ENCODE measurements at regions not wholly inside any gene's neighbourhood (a gene's known extent, or its start where the extent isn't known, plus 50 kb on each side); places are given as distances from the start of the nearest gene placed in this dataset.

GRCh38 chr18:46310675-46311345 is 206.6 kb downstream of the HAUS1 start (continued):
- no peak for TF ChIP-seq THAP7 (CRISPR knock-in tag; IDR thresholded peaks at IDR 0.05)
- no peak for TF ChIP-seq NRF1 (conservative IDR thresholded peaks at IDR 0.05 in 1 of 2, IDR thresholded peaks at IDR 0.05 in 1 of 2)
- TF ChIP-seq NONO (IDR thresholded peaks at IDR 0.05; ENCODE audit: low read depth in 2 of 2, low read length in 1 of 2): no peak
- no peak for TF ChIP-seq NEUROD1 (IDR thresholded peaks at IDR 0.05; ENCODE audit: borderline replicate concordance, low read depth, low read length, partially characterized antibody)
- TF ChIP-seq PTBP1 (IDR thresholded peaks at IDR 0.05; ENCODE audit: low read depth, low read length): no peak

DNA sequence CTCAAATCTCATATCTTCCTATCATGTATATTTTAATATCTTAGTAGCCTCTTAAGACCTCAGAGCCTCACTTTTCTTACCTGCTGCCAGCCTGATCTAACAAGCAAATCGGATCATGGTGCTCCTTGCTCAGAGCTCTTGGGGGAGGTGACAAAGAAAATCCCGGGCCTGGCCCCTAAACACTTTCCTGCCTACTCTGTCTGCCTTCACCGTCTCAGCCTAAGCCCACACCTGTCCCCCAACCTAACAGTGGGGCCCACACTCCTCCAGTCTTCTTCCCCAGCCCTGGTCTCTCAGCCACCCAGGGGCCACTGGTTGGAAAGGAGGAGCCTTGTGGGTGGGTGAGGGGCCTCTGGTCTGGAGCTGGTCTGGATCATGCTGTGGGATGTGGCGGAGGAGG is 207.3 kb downstream of the HAUS1 start:
- CTCF ChIA-PET (ENCODE audit: low intra/inter-chr PET ratio): no interaction called here
- BruUV-seq (replicated peaks): no TSS peak
- Histone ChIP-seq H3K4me3 (no peak overlapping the region), H3K9me1 (ENCODE audit: control insufficient read depth, insufficient read depth, low read length) (no peaks in the 10 kb centered on the region), H3K27ac (ENCODE audit: extremely low read depth, low read depth, low read length) (no peak overlapping the region), H3K36me3 (ENCODE audit: control insufficient read depth, insufficient read depth, low read length) (no peaks in the 10 kb centered on the region), H3K4me2 (ENCODE audit: insufficient read depth, low read length) (no peak overlapping the region), H3K9me3 (replicated peaks; ENCODE audit: control insufficient read depth, insufficient read depth, low read depth, low read length) (no peaks in the 10 kb centered on the region), H3K79me2 (ENCODE audit: control insufficient read depth, insufficient read depth, low read length) (no peaks in the 10 kb centered on the region), H3K4me1 (replicated peaks in 1 of 2; ENCODE audit: control insufficient read depth in 2 of 2, insufficient read depth in 2 of 2, low read length in 2 of 2) (no peaks in the 10 kb centered on the region), H3K27me3 (ENCODE audit: control insufficient read depth in 2 of 2, insufficient read depth in 2 of 2, low read length in 2 of 2) (peaks cover 0 to 35% of the 10 kb centered on the region in 2 experiments; a peak in 3 of 5 replicates), H2AFZ (ENCODE audit: low read depth, low read length) (no peak overlapping the region), H3K9ac (ENCODE audit: insufficient read depth in 1 of 2, low read depth in 2 of 2, low read length in 2 of 2) (no peak overlapping the region), H4K20me1 (replicated peaks; ENCODE audit: control insufficient read depth, insufficient read depth, low read length) (no peaks in the 10 kb centered on the region)
- DNase-seq (ENCODE audit: extremely low read depth in 1 of 4, low spot score in 3 of 4) (no peak), FAIRE-seq (no peak), ATAC-seq (no peak)
- POLR2A ChIA-PET: interaction anchor here (0.7 to 1.0 kb wide), 2 partner anchors 8 to 31 kb away, joined by 3 read pairs; no protein-coding TSS in a partner anchor
- WGBS (ENCODE audit: insufficient coverage, low coverage, missing lambda C conversion rate): 0% methylated on average over 2 of the region's 4 CpGs
- in situ Hi-C loops (cut with MboI) (no loop called here), intact Hi-C loops (cut with micrococcal nuclease) (no loop called here)
- TF ChIP-seq HNRNPK (IDR thresholded peaks at IDR 0.05; ENCODE audit: low read depth, low read length, poor library complexity, severe bottlenecking) (no peak), SIN3A (IDR thresholded peaks at IDR 0.05; ENCODE audit: borderline replicate concordance in 2 of 2, control insufficient read depth in 1 of 2, low read depth in 2 of 2, low read length in 2 of 2) (no peak), ZNF124 (CRISPR knock-in tag; IDR thresholded peaks at IDR 0.05) (no peak), NR4A1 (CRISPR knock-in tag; IDR thresholded peaks at IDR 0.05) (no peak), NR4A1 (tag; IDR thresholded peaks at IDR 0.05) (no peak), BDP1 (IDR thresholded peaks at IDR 0.05; ENCODE audit: insufficient read depth, insufficient read length) (no peak), XRCC3 (IDR thresholded peaks at IDR 0.05) (no peak), JUN (IDR thresholded peaks at IDR 0.05; ENCODE audit: borderline replicate concordance, low read depth, low read length) (no peak), JUN (CRISPR knock-in tag; IDR thresholded peaks at IDR 0.05; ENCODE audit: borderline replicate concordance) (no peak), BRCA1 (IDR thresholded peaks at IDR 0.05) (no peak), BRCA1 (CRISPR knock-in tag; IDR thresholded peaks at IDR 0.05) (no peak)
